ENCODE measurements at regions not wholly inside any gene's neighbourhood (a gene's known extent, or its start where the extent isn't known, plus 50 kb on each side); places are given as distances from the start of the nearest gene placed in this dataset.

DNA sequence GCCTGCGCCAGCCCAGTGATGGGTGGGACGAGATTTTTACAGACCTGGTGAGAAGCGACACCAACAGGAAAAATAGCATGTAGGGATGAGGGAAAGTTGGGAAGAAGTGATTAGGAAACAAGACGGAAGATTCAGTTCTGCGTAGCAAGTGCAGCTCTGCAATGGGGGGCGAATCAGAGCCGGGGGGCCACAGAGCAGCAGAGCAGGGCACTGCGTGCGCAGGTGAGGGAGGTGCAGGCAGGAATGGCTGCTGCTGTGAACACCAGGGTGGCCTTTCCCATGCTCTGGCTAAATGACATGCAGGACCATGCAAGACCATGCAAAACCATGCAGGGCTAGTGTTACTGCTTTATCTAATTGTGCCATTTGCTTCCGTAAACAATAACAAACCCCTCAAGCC, 442.7 kb upstream of the FRG1 start:
- Histone ChIP-seq H3K27me3 (ENCODE audit: low read depth) (no peaks in the 10 kb centered on the region), H3K9me3 (no peaks in the 10 kb centered on the region), H3K4me3 (no peak overlapping the region), H3K36me3 (replicated peaks) (no peaks in the 10 kb centered on the region), H3K4me1 (no peaks in the 10 kb centered on the region)
- DNase-seq (ENCODE audit: low spot score in 2 of 2), result no peak
- in situ Hi-C loops (cut with MboI; ENCODE audit: low sequenced_read_pairs), result no loop called here

DNA sequence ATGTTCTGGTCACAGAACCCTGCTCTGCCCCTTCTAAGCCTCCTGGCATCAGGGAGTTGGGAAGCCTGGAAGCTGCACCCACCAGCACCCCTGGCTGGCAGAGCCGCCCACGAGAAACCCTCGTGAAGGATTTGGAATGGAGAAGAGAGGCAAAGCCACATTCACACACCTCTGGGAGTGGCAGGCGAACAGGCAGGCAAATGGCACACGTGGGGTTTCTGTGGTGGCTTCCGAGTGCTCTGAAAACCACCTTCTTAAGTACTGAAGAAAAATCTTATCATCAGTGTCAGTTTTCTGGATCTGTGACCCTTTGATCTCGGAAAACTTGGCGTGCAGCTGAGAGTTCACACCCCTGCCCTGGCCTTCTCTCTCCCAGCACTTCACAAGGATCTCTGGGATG, 442.2 kb upstream of the FRG1 start:
- H3K36me3 ChIP-seq (replicated peaks), result no peaks in the 10 kb centered on the region

DNA sequence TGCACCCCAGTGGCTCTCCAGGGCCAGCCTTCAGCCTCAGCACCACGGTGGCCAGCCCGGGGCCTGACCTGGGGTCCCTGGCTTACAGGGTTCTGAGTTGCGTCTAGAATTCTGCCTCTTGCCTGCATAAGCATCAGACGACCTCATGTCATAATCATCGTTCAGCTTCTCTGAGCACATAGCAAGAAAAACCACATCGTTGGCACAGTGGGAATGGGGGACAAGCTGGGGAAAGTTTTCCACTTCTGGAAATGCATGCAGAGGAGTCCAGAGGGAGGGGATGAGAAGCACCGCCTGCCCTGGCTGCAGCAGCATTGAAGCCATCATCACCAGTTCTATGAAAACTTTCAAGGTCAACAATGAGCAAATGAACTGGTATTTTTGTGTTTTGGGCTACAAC, 441.0 kb upstream of the FRG1 start:
- DNase-seq (ENCODE audit: low spot score in 2 of 2), result no peak
- no peak overlapping the region for H3K4me3 ChIP-seq
- no peaks in the 10 kb centered on the region for H3K9me3 ChIP-seq
- in situ Hi-C loops (cut with MboI; ENCODE audit: low sequenced_read_pairs), result no loop called here
- H3K4me1 ChIP-seq, result no peaks in the 10 kb centered on the region
- H3K27me3 ChIP-seq (ENCODE audit: low read depth), result no peaks in the 10 kb centered on the region
- no peaks in the 10 kb centered on the region for H3K36me3 ChIP-seq (replicated peaks)

More for the DNA sequence above, 442.2 kb upstream of the FRG1 start:
- DNase-seq (ENCODE audit: low spot score in 2 of 2), result no peak
- H3K4me3 ChIP-seq, result no peak overlapping the region
- H3K4me1 ChIP-seq, result no peaks in the 10 kb centered on the region
- in situ Hi-C loops (cut with MboI; ENCODE audit: low sequenced_read_pairs), result no loop called here
- H3K27me3 ChIP-seq (ENCODE audit: low read depth), result no peaks in the 10 kb centered on the region
- H3K9me3 ChIP-seq, result no peaks in the 10 kb centered on the region

DNA sequence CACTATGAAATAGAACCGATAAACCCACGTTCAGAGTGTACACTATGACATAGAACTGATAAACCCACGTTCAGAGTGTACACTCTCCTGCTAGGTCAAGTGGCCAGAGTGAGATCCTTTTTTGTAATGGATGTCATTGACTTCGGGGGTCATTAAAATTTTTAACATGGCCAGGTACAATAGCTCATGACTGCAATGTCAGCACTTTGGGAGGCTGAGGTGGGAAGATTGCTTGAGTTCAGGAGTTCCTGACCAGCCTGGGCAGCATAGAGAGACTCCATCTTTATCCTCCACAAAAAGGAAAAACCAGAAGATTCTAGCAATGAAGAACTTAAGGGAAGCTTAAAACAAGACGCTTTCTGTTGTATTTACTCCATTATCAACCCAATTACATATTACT, 439.7 kb upstream of the FRG1 start:
- Histone ChIP-seq H3K4me1 (no peaks in the 10 kb centered on the region), H3K9me3 (no peaks in the 10 kb centered on the region), H3K27me3 (ENCODE audit: low read depth) (no peaks in the 10 kb centered on the region), H3K36me3 (replicated peaks) (no peaks in the 10 kb centered on the region), H3K4me3 (no peak overlapping the region)
- in situ Hi-C loops (cut with MboI; ENCODE audit: low sequenced_read_pairs), result no loop called here
- DNase-seq (ENCODE audit: low spot score in 2 of 2), result no peak

DNA sequence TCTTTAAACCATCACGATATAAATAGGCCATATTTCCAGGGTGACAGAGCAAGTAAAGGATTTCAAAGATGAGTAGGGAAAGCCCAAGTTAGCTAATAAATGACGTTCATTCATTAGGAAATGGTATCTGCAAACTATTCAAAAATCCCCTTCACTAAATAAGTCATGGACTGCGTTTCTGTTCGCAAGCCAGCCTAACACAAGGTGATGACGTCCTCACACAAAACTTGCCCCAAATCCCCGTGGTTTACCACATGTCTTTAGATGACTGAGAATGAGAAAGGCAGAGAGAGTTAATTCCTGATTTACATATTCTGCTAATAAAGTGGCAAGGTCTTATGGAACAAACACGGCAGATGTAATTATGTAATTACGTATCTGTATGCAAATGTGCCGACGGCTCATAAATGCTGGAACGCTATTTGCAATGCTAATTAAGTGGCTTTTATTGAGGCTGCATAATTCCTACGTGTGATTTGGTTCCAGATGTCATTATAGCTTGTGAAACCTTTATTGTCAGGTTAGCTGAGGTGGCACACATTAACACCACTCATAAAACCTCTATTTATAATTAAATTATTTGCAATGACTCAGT, 437.7 kb upstream of the FRG1 start:
- Histone ChIP-seq H3K27me3 (ENCODE audit: low read depth) (no peaks in the 10 kb centered on the region), H3K36me3 (replicated peaks) (no peaks in the 10 kb centered on the region), H3K4me1 (no peaks in the 10 kb centered on the region), H3K4me3 (no peak overlapping the region), H3K9me3 (no peaks in the 10 kb centered on the region)
- in situ Hi-C loops (cut with MboI; ENCODE audit: low sequenced_read_pairs), result no loop called here
- no peak for DNase-seq (ENCODE audit: low spot score in 2 of 2)

DNA sequence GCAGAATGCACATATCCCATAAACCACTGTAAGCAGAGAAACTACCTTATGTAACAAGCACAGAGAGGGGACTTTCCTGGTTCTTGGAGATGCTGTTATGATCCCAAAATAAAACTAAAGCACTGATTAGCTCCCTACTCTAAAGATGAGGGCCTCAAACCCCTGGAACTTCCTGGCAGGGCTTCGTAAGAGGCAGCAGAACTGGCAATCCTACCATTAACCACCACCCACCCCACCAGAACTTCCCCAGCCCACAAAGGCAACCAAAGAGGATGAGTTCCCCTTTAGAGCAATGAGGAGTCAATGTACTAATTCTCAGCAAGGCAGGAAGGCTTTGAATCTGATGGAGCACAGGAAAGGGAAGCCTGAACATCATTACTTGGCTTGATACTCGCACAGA, 436.5 kb upstream of the FRG1 start:
- no peaks in the 10 kb centered on the region for H3K27me3 ChIP-seq (ENCODE audit: low read depth)
- no peaks in the 10 kb centered on the region for H3K36me3 ChIP-seq (replicated peaks)
- H3K4me3 ChIP-seq, result no peak overlapping the region
- H3K9me3 ChIP-seq, result no peaks in the 10 kb centered on the region
- no peaks in the 10 kb centered on the region for H3K4me1 ChIP-seq
- in situ Hi-C loops (cut with MboI; ENCODE audit: low sequenced_read_pairs), result no loop called here
- no peak for DNase-seq (ENCODE audit: low spot score in 2 of 2)

DNA sequence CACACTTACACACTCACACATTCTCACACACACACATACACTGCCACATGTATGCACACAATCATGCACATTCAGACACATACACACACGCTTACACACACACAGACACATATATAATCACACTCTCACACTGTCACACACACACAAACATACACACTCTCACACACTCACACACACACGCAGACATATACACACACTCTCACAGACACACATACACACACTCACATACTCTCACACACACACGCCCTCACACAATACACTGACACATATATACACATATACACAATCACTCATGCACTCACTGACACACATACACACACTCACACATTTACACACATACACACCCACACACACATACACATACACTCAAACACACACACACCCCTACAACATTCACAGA, 435.3 kb upstream of the FRG1 start:
- no peaks in the 10 kb centered on the region for H3K36me3 ChIP-seq (replicated peaks)
- H3K4me3 ChIP-seq, result no peak overlapping the region
- in situ Hi-C loops (cut with MboI; ENCODE audit: low sequenced_read_pairs), result no loop called here
- no peaks in the 10 kb centered on the region for H3K4me1 ChIP-seq
- no peak for DNase-seq (ENCODE audit: low spot score in 2 of 2)
- H3K9me3 ChIP-seq, result no peaks in the 10 kb centered on the region
- H3K27me3 ChIP-seq (ENCODE audit: low read depth), result no peaks in the 10 kb centered on the region

DNA sequence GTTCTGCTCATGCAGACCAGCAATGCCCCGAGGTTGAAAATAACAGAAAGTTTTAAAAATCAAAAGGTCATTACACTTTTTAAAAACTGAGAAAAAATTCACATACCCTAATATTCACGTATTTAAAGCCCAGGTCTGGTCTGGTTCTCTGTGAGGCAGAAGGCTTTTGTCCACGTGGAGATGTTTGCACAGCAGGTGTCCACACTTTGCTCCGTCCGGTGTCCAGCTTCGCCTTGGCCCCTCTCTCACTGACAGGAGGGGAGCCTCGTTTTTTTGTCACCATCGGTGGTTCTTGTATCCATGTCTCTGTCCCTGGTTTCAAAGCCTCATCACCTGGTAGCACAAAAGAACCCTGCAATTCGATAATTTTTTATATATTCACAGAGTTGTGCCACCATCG, 434.6 kb upstream of the FRG1 start:
- Histone ChIP-seq H3K27me3 (ENCODE audit: low read depth) (no peaks in the 10 kb centered on the region), H3K4me3 (no peak overlapping the region), H3K36me3 (replicated peaks) (no peaks in the 10 kb centered on the region), H3K9me3 (no peaks in the 10 kb centered on the region), H3K4me1 (no peaks in the 10 kb centered on the region)
- DNase-seq (ENCODE audit: low spot score in 2 of 2), result no peak
- in situ Hi-C loops (cut with MboI; ENCODE audit: low sequenced_read_pairs), result no loop called here

DNA sequence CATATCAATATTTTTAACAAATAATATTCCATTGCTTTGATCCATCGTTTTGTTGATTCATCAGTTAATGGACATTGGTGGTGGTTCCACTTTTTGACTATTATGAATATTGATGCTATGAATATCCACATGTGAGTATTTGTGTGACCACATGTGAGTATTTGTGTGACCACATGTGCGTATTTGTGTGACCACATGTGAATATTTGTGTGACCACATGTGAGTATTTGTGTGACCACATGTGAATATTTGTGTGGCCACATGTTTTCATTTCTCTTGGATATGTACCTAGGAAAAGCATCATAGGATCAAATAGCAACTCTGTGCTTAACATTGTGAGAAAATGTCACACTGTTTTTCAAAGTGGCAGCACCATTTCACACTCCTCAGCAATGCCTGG, 433.6 kb upstream of the FRG1 start:
- in situ Hi-C loops (cut with MboI; ENCODE audit: low sequenced_read_pairs), result no loop called here
- Histone ChIP-seq H3K36me3 (replicated peaks) (no peaks in the 10 kb centered on the region), H3K4me1 (no peaks in the 10 kb centered on the region), H3K9me3 (no peaks in the 10 kb centered on the region), H3K27me3 (ENCODE audit: low read depth) (no peaks in the 10 kb centered on the region), H3K4me3 (no peak overlapping the region)
- DNase-seq (ENCODE audit: low spot score in 2 of 2), result no peak

DNA sequence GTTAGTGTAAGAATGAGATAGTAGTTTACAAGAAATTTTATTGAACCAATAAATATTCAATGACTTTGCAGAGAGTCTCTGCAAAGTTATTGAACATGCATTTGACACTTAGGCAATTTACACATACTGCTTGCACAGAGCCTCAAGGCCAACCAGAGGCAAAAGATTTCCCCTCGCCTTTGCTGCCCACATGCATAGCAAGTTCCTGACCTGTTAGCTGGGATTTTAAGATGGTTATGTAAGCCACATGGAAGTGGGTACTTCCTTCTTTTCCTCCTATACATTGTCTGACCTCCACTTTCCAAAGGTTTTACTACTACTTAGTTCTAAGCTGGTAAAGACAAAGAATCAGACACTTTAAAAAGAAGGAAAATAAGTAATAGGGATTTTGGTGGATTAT, 430.1 kb upstream of the FRG1 start:
- Histone ChIP-seq H3K36me3 (replicated peaks) (no peaks in the 10 kb centered on the region), H3K27me3 (ENCODE audit: low read depth) (no peaks in the 10 kb centered on the region), H3K4me1 (no peaks in the 10 kb centered on the region), H3K4me3 (no peak overlapping the region), H3K9me3 (no peaks in the 10 kb centered on the region)
- DNase-seq (ENCODE audit: low spot score in 2 of 2), result no peak
- in situ Hi-C loops (cut with MboI; ENCODE audit: low sequenced_read_pairs), result no loop called here

DNA sequence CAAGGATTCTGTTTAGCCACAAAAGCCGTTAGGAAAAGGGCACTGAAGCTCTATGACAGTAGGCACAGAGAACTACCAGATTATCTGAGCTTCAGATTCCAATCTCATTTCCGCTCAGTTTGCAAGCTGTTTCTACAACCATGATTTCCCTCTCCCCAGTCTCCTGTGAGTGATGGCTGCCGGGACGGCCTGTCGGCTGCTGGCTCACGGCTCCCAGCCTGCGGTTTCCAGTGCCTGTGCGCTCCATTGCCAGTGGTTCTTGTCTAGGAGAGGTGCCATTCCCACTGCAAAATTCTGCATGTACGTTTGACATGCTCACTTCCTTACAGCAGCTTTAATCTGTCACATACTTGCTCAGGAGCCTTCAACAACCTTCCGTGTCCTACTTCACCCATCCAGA, 429.1 kb upstream of the FRG1 start:
- in situ Hi-C loops (cut with MboI; ENCODE audit: low sequenced_read_pairs), result no loop called here
- no peaks in the 10 kb centered on the region for H3K27me3 ChIP-seq (ENCODE audit: low read depth)
- no peak for DNase-seq (ENCODE audit: low spot score in 2 of 2)

DNA sequence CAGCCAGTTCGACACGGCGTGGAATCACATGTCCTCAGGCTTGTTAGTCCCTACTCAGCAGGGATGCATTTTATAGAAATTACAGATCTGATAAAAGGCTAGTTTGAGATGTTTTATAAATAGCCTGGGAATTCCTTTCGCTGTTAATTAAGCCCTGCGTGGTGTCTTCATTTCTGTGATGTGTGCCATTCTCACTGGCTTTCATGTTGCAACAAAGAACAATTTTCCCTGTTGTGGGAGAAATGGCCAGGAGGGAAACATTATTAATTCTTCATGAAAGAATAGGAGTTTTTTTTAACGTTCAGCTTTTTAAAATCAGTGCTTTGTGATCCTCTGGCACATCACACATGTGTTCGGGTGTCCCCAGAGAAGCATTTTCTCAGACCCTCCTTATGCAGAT, 427.3 kb upstream of the FRG1 start:
- no peaks in the 10 kb centered on the region for H3K4me1 ChIP-seq
- no peak for DNase-seq (ENCODE audit: low spot score in 2 of 2)
- no peaks in the 10 kb centered on the region for H3K9me3 ChIP-seq
- in situ Hi-C loops (cut with MboI; ENCODE audit: low sequenced_read_pairs), result no loop called here
- no peak overlapping the region for H3K4me3 ChIP-seq
- no peaks in the 10 kb centered on the region for H3K36me3 ChIP-seq (replicated peaks)
- H3K27me3 ChIP-seq (ENCODE audit: low read depth), result no peaks in the 10 kb centered on the region

More for the DNA sequence above, 429.1 kb upstream of the FRG1 start:
- no peaks in the 10 kb centered on the region for H3K36me3 ChIP-seq (replicated peaks)
- H3K4me3 ChIP-seq, result no peak overlapping the region
- H3K9me3 ChIP-seq, result no peaks in the 10 kb centered on the region
- H3K4me1 ChIP-seq, result no peaks in the 10 kb centered on the region

DNA sequence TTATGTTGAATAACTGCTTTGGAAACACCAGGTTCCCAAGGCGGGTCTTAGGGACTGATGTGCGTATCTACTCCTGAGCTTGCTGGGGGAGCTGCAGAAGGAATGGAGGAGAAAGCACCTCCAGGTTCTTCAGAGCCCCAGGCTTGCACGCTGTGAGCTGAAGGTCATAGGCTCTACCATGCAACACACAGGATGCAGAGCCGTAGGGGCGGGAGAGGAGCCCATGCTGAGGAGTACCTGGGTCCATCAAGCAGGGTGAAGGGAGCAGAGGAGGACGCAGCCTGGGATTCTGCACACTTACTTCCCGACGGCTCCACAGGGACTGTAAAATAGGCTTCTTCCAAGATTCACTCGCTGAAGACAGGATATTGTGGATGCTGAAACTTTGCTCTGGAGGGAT, 426.5 kb upstream of the FRG1 start:
- H3K27me3 ChIP-seq (ENCODE audit: low read depth), result no peaks in the 10 kb centered on the region

DNA sequence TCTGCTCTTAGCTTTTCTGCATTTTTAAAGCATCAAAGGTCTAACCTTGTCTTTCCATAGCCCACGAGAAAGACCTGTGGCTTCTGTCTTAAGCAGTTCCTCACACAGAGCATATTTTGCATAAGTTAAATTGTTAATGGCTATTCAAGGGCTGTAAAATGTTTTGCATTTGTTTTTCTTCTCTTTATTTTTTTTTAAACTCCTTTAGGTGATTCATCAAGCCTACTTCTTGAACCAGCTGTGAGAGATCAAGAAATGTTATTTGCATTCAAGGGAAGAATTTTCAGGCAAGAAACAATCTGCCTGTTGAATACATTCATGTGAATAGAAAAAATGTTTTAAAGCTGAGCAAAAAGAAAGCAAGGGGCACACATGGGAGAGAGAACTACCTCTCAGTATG, 423.8 kb upstream of the FRG1 start:
- Histone ChIP-seq H3K4me3 (no peak overlapping the region), H3K9me3 (no peaks in the 10 kb centered on the region), H3K36me3 (replicated peaks) (no peaks in the 10 kb centered on the region), H3K4me1 (no peaks in the 10 kb centered on the region), H3K27me3 (ENCODE audit: low read depth) (no peaks in the 10 kb centered on the region)
- in situ Hi-C loops (cut with MboI; ENCODE audit: low sequenced_read_pairs), result no loop called here
- no peak for DNase-seq (ENCODE audit: low spot score in 2 of 2)

More for the DNA sequence above, 426.5 kb upstream of the FRG1 start:
- H3K36me3 ChIP-seq (replicated peaks), result no peaks in the 10 kb centered on the region
- in situ Hi-C loops (cut with MboI; ENCODE audit: low sequenced_read_pairs), result no loop called here
- DNase-seq (ENCODE audit: low spot score in 2 of 2), result no peak
- H3K4me1 ChIP-seq, result no peaks in the 10 kb centered on the region
- no peaks in the 10 kb centered on the region for H3K9me3 ChIP-seq
- no peak overlapping the region for H3K4me3 ChIP-seq

DNA sequence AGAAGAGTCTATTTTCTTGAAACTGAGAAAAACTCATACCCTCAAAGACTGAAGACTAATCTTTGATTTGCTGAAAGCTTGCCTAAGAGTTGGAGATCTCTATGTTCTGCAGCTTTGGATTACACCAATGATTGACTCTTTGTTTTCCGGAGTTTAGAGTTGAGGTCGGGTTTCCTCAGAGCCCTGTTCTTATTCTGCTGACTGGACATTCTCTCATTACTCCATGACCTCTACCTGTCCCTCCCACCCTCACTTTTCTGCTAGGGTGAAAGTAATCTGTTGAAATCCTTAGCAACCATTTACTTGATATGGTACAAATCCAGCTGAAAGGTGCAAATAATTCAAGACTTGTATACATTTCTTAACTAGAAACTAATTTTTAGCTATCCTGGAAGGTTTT, 421.5 kb upstream of the FRG1 start:
- H3K36me3 ChIP-seq (replicated peaks), result no peaks in the 10 kb centered on the region
- no peaks in the 10 kb centered on the region for H3K9me3 ChIP-seq
- H3K4me1 ChIP-seq, result no peaks in the 10 kb centered on the region
- in situ Hi-C loops (cut with MboI; ENCODE audit: low sequenced_read_pairs), result no loop called here
- no peak for DNase-seq (ENCODE audit: low spot score in 2 of 2)
- no peaks in the 10 kb centered on the region for H3K27me3 ChIP-seq (ENCODE audit: low read depth)
- no peak overlapping the region for H3K4me3 ChIP-seq
